ENCODE measurements at regions not wholly inside any gene's neighbourhood (a gene's known extent, or its start where the extent isn't known, plus 50 kb on each side); places are given as distances from the start of the nearest gene placed in this dataset.

- no peak for DNase-seq
Observed at GRCh38 chr9:126095546-126096190, 231.0 kb upstream of the MVB12B start.

- DNase-seq = no peak
Observed at GRCh38 chr9:126096340-126096739, 230.3 kb upstream of the MVB12B start.

- DNase-seq = no peak
Observed at GRCh38 chr9:126097679-126098078, 228.9 kb upstream of the MVB12B start.

GRCh38 chr9:126106404-126106803, 220.2 kb upstream of the MVB12B start:
- no peak for DNase-seq

- no peak for DNase-seq
Observed at GRCh38 chr9:126107693-126108092, 218.9 kb upstream of the MVB12B start.

- DNase-seq = no peak
Observed at GRCh38 chr9:126108240-126108639, 218.4 kb upstream of the MVB12B start.

- DNase-seq = no peak
Observed at GRCh38 chr9:126109575-126109974, 217.1 kb upstream of the MVB12B start.

- DNase-seq = no peak
Observed at GRCh38 chr9:126111556-126111955, 215.1 kb upstream of the MVB12B start.

- DNase-seq = no peak
Observed at GRCh38 chr9:126112135-126112720, 214.4 kb upstream of the MVB12B start.

GRCh38 chr9:126113176-126113575, 213.5 kb upstream of the MVB12B start:
- no peak for DNase-seq

GRCh38 chr9:126113756-126114408, 212.7 kb upstream of the MVB12B start:
- DNase-seq = no peak

GRCh38 chr9:126114409-126114760, 212.2 kb upstream of the MVB12B start:
- DNase-seq = no peak

- no peak for DNase-seq
Observed at GRCh38 chr9:126114850-126115460, 211.7 kb upstream of the MVB12B start.

GRCh38 chr9:126116351-126117157, 210.1 kb upstream of the MVB12B start:
- DNase-seq = no peak

- no peak for DNase-seq
Observed at GRCh38 chr9:126117158-126117425, 209.5 kb upstream of the MVB12B start.

GRCh38 chr9:126117631-126118030, 209.0 kb upstream of the MVB12B start:
- DNase-seq = no peak

- DNase-seq = no peak
Observed at GRCh38 chr9:126119731-126120130, 206.9 kb upstream of the MVB12B start.

- DNase-seq = no peak
Observed at GRCh38 chr9:126122901-126123616, 203.6 kb upstream of the MVB12B start.

- no peak for DNase-seq
Observed at GRCh38 chr9:126123927-126124326, 202.7 kb upstream of the MVB12B start.

GRCh38 chr9:126125177-126125576, 201.5 kb upstream of the MVB12B start:
- no peak for DNase-seq

- no peak for DNase-seq
Observed at GRCh38 chr9:126125577-126125976, 201.1 kb upstream of the MVB12B start.

- no peak for DNase-seq
Observed at GRCh38 chr9:126125992-126126409, 200.6 kb upstream of the MVB12B start.

- no peak for DNase-seq
Observed at GRCh38 chr9:126126807-126127206, 199.8 kb upstream of the MVB12B start.
